ENCODE measurements at regions not wholly inside any gene's neighbourhood (a gene's known extent, or its start where the extent isn't known, plus 50 kb on each side); places are given as distances from the start of the nearest gene placed in this dataset.

- Histone ChIP-seq H3K27ac (no peak overlapping the region), H4K20me1 (peaks cover 39% of the 10 kb centered on the region), H3K9ac (no peak overlapping the region), H3K36me3 (no peaks in the 10 kb centered on the region), H3K4me2 (peak overlapping the region; percentile 83), H3K9me3 (no peaks in the 10 kb centered on the region), H3K4me3 (no peak overlapping the region), H3K27me3 (peaks cover 10% of the 10 kb centered on the region; the same call in 1 of the 2 replicates), H3K4me1 (peaks cover 57% of the 10 kb centered on the region)
- TF ChIP-seq Cebpa-rat (IDR thresholded peaks at IDR 0.05) = no peak
These were observed 173.8 kb downstream of the SMAD6 start for GRCh38 chr15:66875588-66876420.

- H3K27ac ChIP-seq = no peak overlapping the region
- H3K9me3 ChIP-seq = no peaks in the 10 kb centered on the region
- TF ChIP-seq Cebpa-rat (IDR thresholded peaks at IDR 0.05) = no peak
- H4K20me1 ChIP-seq = peaks cover 39% of the 10 kb centered on the region
- H3K4me1 ChIP-seq = peaks cover 59% of the 10 kb centered on the region
- peaks cover 10% of the 10 kb centered on the region; the same call in 1 of the 2 replicates for H3K27me3 ChIP-seq
- no peak overlapping the region for H3K4me3 ChIP-seq
- H3K9ac ChIP-seq = no peak overlapping the region
- peak overlapping the region; percentile 83 for H3K4me2 ChIP-seq
- no peaks in the 10 kb centered on the region for H3K36me3 ChIP-seq
These were observed 174.3 kb downstream of the SMAD6 start for GRCh38 chr15:66876421-66876730.

GRCh38 chr15:66876731-66877476, 174.9 kb downstream of the SMAD6 start:
- H3K9ac ChIP-seq = no peak overlapping the region
- no peak overlapping the region for H3K27ac ChIP-seq
- peaks cover 39% of the 10 kb centered on the region for H4K20me1 ChIP-seq
- no peak for TF ChIP-seq Cebpa-rat (IDR thresholded peaks at IDR 0.05)
- H3K4me3 ChIP-seq = no peak overlapping the region
- H3K36me3 ChIP-seq = no peaks in the 10 kb centered on the region
- H3K4me2 ChIP-seq = peak overlapping the region; percentile 83
- H3K4me1 ChIP-seq = peaks cover 63% of the 10 kb centered on the region
- H3K9me3 ChIP-seq = no peaks in the 10 kb centered on the region
- H3K27me3 ChIP-seq = peaks cover 10% of the 10 kb centered on the region; the same call in 1 of the 2 replicates

- Histone ChIP-seq H3K4me2 (peak overlapping the region; percentile 83), H4K20me1 (peaks cover 39% of the 10 kb centered on the region), H3K4me1 (peaks cover 69% of the 10 kb centered on the region), H3K9me3 (no peaks in the 10 kb centered on the region), H3K9ac (no peak overlapping the region), H3K27me3 (peaks cover 10% of the 10 kb centered on the region; the same call in 1 of the 2 replicates), H3K4me3 (0 out of 2 replicates have a peak overlapping the region, but pooled peaks have one; percentile 3), H3K36me3 (no peaks in the 10 kb centered on the region), H3K27ac (no peak overlapping the region)
- no peak for TF ChIP-seq Cebpa-rat (IDR thresholded peaks at IDR 0.05)
These were observed 175.6 kb downstream of the SMAD6 start for GRCh38 chr15:66877477-66878271.

DNA sequence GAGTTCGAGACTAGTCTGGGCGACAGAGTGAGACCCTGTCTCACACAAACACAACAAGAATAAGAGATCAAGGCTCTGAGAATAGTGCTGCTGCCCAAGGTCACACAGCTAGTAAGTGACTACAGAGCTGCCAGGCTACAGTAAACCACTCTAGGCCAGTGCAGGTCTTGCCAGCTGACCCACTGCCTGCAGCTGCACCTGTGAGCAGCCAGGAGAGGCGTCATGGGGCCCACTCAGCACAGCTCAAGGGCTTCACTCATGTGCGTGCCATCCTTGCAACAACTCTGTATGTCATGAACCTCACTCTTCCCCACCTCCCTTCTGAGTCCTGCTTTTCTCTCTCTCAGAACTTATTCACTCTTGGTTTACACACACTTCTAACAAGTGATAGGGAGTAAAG, 176.7 kb downstream of the SMAD6 start:
- TF ChIP-seq Cebpa-rat (IDR thresholded peaks at IDR 0.05) = no peak
- Histone ChIP-seq H3K36me3 (no peaks in the 10 kb centered on the region), H3K27me3 (peaks cover 10% of the 10 kb centered on the region; the same call in 1 of the 2 replicates), H3K27ac (no peak overlapping the region), H3K4me1 (peaks cover 69% of the 10 kb centered on the region), H3K4me3 (no peak overlapping the region), H4K20me1 (peaks cover 39% of the 10 kb centered on the region), H3K9me3 (no peaks in the 10 kb centered on the region), H3K9ac (no peak overlapping the region), H3K4me2 (peak overlapping the region; percentile 83)

DNA sequence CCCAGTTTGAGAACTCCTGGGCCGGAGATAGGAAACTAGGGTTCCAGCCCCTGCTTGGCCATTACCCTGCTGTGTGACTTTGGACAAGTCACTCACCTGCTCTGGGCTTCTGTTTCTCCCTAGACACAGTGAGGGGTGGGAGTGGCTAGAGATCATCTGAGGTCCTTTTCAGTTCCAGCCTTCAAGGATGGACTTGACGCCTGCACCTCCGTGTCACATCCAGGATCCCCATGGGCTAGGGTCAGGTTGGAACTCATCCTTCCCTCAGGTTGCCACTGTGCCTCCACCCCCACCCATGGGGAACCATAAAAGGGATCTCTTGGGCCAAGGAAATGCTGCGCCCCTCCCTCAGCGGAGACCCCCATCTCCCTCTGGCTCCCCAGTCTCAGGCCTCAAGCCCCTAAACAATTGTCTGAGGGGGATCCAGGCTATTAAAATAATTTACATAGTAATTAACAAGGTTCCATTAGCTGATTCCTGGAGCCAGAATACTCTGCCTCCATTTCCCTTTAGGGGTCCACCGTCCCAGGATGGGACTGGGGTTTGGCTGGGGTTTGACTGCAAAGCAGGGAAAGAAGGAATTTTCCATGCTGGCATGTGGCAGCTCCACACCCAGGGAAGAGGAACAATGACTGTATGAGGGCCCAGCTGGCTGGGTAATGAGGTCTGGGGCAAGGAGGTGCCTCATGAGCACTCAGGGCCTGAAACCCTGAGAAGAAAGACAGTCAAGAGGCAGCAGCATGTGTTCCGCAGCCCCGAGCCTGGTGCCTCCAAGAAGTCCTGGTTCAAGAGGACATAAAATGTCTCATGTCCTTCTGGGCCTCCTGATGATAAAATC, 177.7 kb downstream of the SMAD6 start:
- no peak for TF ChIP-seq Cebpa-rat (IDR thresholded peaks at IDR 0.05)
- Histone ChIP-seq H3K4me1 (peaks cover 66% of the 10 kb centered on the region), H3K9me3 (no peaks in the 10 kb centered on the region)

DNA sequence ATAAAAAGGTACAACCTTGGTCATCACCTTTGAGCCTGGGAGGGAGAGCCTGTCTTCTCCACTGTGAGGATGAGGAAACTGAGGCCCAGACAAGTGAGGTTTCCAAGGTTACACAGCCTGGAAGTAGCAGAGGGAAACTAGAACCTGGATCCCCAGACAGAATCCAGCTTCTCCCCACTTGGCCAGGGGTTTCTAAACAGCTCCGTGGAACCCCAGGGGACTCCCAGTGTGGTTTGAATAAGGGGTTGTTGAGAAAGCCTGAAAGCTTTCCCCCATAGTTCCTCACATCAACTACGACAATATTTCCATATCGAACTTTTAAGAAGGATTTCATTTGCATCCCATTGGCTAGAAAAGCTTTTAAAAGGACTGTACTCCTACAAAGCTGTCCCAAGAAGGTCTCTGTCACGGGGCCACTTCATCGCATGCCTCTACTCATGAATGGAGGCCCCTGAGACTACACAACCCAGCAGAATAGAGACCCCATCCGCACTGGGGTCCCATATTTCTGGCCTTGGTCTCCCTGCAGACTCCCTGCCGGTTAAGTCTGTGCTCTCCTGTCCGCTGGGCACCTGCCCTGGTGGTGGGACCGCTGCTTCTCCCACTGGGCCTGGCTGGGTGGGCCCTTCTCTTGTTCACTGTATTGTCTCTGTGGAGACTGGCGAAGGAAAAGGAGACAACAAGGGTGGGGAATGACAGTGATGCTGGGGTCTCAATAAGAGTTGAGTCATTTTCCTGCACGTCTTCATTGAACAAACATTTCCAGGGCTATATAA, 178.5 kb downstream of the SMAD6 start:
- Histone ChIP-seq H3K36me3 (no peaks in the 10 kb centered on the region), H3K27me3 (peaks cover 5% of the 10 kb centered on the region; the same call in 1 of the 2 replicates), H4K20me1 (peaks cover 34% of the 10 kb centered on the region), H3K9ac (no peak overlapping the region), H3K27ac (no peak overlapping the region), H3K9me3 (no peaks in the 10 kb centered on the region), H3K4me1 (peaks cover 58% of the 10 kb centered on the region), H3K4me3 (no peak overlapping the region), H3K4me2 (peak overlapping the region; percentile 54)
- TF ChIP-seq Cebpa-rat (IDR thresholded peaks at IDR 0.05) = no peak

More for the DNA sequence above, 177.7 kb downstream of the SMAD6 start:
- Histone ChIP-seq H3K36me3 (no peaks in the 10 kb centered on the region), H3K27me3 (peaks cover 10% of the 10 kb centered on the region; the same call in 1 of the 2 replicates), H4K20me1 (peaks cover 39% of the 10 kb centered on the region), H3K4me3 (no peak overlapping the region), H3K9ac (no peak overlapping the region), H3K27ac (no peak overlapping the region), H3K4me2 (peak overlapping the region; percentile 54)

- no peak overlapping the region for H3K9ac ChIP-seq
- no peak overlapping the region for H3K4me2 ChIP-seq
- H3K27ac ChIP-seq = no peak overlapping the region
- peaks cover 27% of the 10 kb centered on the region for H4K20me1 ChIP-seq
- no peaks in the 10 kb centered on the region for H3K9me3 ChIP-seq
- H3K4me3 ChIP-seq = no peak overlapping the region
- H3K27me3 ChIP-seq = no peaks in the 10 kb centered on the region
- H3K36me3 ChIP-seq = no peaks in the 10 kb centered on the region
- TF ChIP-seq Cebpa-rat (IDR thresholded peaks at IDR 0.05) = no peak
- H3K4me1 ChIP-seq = peaks cover 50% of the 10 kb centered on the region
These were observed 179.3 kb downstream of the SMAD6 start for GRCh38 chr15:66881173-66881905.

All from BLaER1 (cell line).